Cardiac muscle cell (in vitro differentiated cells and primary cell): ENCODE measurements at regions not wholly inside any gene's neighbourhood (a gene's known extent, or its start where the extent isn't known, plus 50 kb on each side); places are given as distances from the start of the nearest gene placed in this dataset.

Experiments used
- DNase-seq, 2 donors: peaks; one replicate each; pipeline versions ENCODE4 v3.0.0 to v3.0.0-alpha.2; 2010 to 2017; ENCODE audit warnings: low read depth in 1 of 2, low spot score in 1 of 2
- H3K27ac ChIP-seq: fragments of 200-600 bp; sonication (generic); 2 replicates; pipeline ENCODE4 v1.5.1; 2016
- H3K27me3 ChIP-seq: fragments of 200-600 bp; sonication (generic); 2 replicates; pipeline ENCODE4 v1.6.0; 2016; ENCODE audit warnings: control low read depth
- H3K36me3 ChIP-seq: fragments of 200-600 bp; sonication (generic); 2 replicates; pipeline ENCODE4 v1.5.1; 2016; ENCODE audit warnings: control low read depth
- H3K4me1 ChIP-seq: fragments of 200-600 bp; sonication (generic); 2 replicates; pipeline ENCODE4 v1.8.1; 2017; ENCODE audit warnings: low read depth, mild to moderate bottlenecking, mixed run types
- H3K4me3 ChIP-seq: fragments of 200-600 bp; sonication (generic); 2 replicates; pipeline ENCODE4 v1.5.1; 2016; ENCODE audit warnings: mild to moderate bottlenecking
- H3K9me3 ChIP-seq: fragments of 200-600 bp; sonication (generic); 2 replicates; pipeline ENCODE4 v1.5.1; 2017; ENCODE audit warnings: low read depth, mild to moderate bottlenecking, control low read depth
- CTCF ChIP-seq: IDR thresholded peaks from 2 replicates; pipeline ENCODE4 v1.5.1; 2012; ENCODE audit warnings: low read depth, mild to moderate bottlenecking, low read length

- Histone ChIP-seq H3K36me3 (no peaks in the 10 kb centered on the region), H3K27ac (no peak overlapping the region), H3K9me3 (no peaks in the 10 kb centered on the region), H3K4me1 (no peaks in the 10 kb centered on the region), H3K4me3 (no peak overlapping the region), H3K27me3 (no peaks in the 10 kb centered on the region)
- no peak for TF ChIP-seq CTCF
- DNase-seq, result no peak
Measured at GRCh38 chr11:97461044-97461880, 1071.4 kb downstream of the JRKL start.

- Histone ChIP-seq H3K36me3 (no peaks in the 10 kb centered on the region), H3K9me3 (no peaks in the 10 kb centered on the region), H3K4me3 (no peak overlapping the region), H3K4me1 (no peaks in the 10 kb centered on the region), H3K27me3 (no peaks in the 10 kb centered on the region), H3K27ac (no peak overlapping the region)
- no peak for DNase-seq
- TF ChIP-seq CTCF, result no peak
Measured at GRCh38 chr11:97461934-97462333, 1072.1 kb downstream of the JRKL start.

- no peaks in the 10 kb centered on the region for H3K36me3 ChIP-seq
- no peak for DNase-seq
- H3K4me1 ChIP-seq, result no peaks in the 10 kb centered on the region
- no peak overlapping the region for H3K27ac ChIP-seq
- no peaks in the 10 kb centered on the region for H3K27me3 ChIP-seq
- H3K9me3 ChIP-seq, result no peaks in the 10 kb centered on the region
- TF ChIP-seq CTCF, result no peak
- no peak overlapping the region for H3K4me3 ChIP-seq
Measured at GRCh38 chr11:97463891-97464290, 1074.1 kb downstream of the JRKL start.

GRCh38 chr11:97471480-97471879, 1081.7 kb downstream of the JRKL start:
- H3K27me3 ChIP-seq, result no peaks in the 10 kb centered on the region
- DNase-seq, result no peak
- H3K27ac ChIP-seq, result no peak overlapping the region
- H3K4me3 ChIP-seq, result no peak overlapping the region
- no peaks in the 10 kb centered on the region for H3K9me3 ChIP-seq
- no peaks in the 10 kb centered on the region for H3K4me1 ChIP-seq
- H3K36me3 ChIP-seq, result no peaks in the 10 kb centered on the region
- TF ChIP-seq CTCF, result no peak

- H3K27me3 ChIP-seq, result no peaks in the 10 kb centered on the region
Measured at GRCh38 chr11:97487387-97487786, 1097.6 kb downstream of the JRKL start.

More at GRCh38 chr11:97487387-97487786, 1097.6 kb downstream of the JRKL start:
- Histone ChIP-seq H3K4me1 (peaks cover 5% of the 10 kb centered on the region), H3K27ac (no peak overlapping the region), H3K9me3 (no peaks in the 10 kb centered on the region), H3K4me3 (no peak overlapping the region), H3K36me3 (no peaks in the 10 kb centered on the region)
- TF ChIP-seq CTCF, result no peak
- no peak for DNase-seq
